OCI-M1 (cell line): ENCODE measurements at regions not wholly inside any gene's neighbourhood (a gene's known extent, or its start where the extent isn't known, plus 50 kb on each side); places are given as distances from the start of the nearest gene placed in this dataset.
A peak's percentile ranks its signal among the peaks of the same experiment; 100 is the strongest.

Experiments
- DNase-seq: peaks from one replicate; lab custom pipeline; 2025; lab: John Stamatoyannopoulos, UW

DNA sequence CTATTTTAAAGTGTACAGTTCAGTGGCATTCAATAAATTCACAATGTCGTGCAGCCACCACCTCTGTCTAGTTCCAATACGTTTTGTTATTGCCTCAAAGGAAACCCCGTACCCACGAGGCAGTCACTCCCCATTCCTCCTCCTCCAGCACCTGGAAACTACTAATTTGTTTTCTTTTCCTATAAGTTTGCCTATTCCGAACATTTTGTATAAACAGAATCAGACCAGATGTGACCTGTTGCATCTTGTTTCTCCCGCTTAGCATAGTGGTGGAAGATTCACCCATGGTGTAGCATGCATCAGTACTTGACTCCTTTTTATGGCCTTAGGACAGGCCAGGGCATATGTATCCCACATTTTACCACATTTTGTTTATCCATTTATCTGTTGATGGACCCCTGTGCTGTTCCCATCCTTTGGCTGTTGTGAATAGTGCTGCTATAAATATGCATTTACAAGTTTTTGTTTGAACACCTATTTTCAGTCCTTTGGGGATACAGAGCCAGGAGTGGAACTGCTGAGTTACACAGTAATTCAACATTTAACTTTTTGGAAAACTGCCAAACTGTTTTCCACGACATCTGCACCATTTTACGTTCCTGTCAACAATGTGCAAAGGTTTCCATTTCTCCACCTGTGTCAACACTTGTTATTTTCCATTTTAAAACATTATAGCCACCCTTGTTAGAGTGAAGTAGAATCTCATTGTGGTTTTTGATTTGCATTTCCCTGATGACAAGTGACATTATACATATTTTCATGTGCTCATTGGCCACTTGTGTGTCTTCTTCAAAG, 57.8 kb upstream of the STX18 start:
- no peak for DNase-seq

DNA sequence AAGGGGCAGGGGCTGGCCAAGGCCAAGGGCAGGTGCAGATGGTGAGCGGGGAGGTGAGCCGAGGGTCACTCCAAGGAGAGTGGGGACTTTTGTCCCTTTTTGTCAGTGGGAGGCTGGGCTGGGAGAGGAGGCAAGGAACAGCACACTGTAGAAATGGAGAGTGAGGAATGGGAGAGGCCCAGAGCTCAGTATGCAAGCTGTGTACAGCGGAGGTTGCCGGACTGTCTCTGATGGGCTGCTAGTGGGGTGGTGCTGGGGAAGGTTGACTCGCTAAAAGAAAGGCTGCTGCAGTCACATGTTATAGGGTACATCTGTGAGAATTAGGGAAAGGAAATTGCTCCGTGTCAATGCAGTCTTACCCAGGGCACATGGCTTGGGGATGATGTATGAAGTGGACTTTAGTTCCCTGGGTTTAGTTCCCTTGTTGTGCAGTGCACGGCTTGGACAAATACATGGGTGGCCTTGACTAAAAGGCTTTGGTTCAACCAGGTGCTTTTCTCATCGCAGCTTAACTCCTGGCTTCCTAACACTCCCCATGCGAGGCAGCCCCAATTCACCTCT, 57.1 kb upstream of the STX18 start:
- no peak for DNase-seq

DNA sequence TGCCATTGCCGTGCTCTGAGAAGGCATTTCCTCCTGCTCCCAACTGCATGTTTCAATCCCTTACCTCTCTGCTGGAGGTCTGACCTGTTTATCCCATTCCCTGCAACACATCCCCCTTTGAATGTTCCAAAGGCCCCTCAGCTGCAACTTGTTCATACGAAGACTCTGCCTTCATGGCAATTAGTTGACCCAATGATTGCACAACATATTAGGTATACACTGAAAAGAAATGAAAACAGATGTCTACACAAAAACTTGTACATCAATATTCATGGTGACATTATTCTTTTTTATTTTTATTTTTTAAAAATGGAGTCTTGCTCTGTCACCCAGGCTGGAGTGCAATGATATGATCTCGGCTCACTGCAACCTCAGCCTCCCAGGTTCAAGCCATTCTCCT, 54.9 kb upstream of the STX18 start:
- DNase-seq: no peak

DNA sequence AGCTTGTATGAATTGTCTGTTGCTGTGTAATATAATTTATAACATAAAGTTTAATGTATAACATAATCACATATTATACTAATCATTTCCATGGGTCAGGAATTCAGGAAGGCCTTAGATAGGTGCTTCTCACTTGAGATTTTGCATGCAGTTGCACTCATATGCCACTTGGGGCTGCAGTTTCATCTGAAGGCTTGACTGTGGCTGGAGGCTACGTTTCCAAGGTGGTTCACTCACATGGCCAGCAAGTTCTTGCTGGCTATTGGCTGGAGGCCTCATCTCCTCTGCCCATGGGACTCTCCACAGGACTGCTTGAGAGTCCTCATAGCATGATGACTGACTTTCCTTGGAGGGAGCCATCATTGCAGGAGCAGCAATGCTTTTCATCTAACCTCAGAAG, 53.4 kb upstream of the STX18 start:
- peak; percentile 13 for DNase-seq

- DNase-seq: no peak
These were observed 52.6 kb upstream of the STX18 start for GRCh38 chr4:4594285-4594920.

- DNase-seq: no peak
These were observed 51.9 kb upstream of the STX18 start for GRCh38 chr4:4593596-4594284.

DNA sequence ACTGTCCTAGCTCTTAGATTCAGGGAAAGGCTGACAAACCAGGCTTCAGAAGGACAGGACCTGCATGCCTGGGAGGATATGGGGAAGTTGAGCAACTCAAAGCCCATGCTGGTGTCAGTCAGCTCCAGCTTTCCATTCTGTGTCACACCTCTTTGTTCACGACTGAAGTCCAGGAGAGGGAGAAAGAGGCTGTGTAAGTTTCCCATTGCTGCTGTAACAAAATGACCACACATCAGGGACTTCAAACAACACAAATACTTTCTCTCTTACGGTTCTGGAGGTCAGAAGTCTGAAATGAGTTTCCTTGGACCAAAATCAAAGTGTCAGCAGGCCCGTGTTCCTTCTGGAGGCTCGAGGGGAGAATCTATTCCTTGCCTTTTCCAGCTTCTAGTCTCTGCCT, 50.6 kb upstream of the STX18 start:
- no peak for DNase-seq
